Astrocyte of the cerebellum (primary cell): ENCODE measurements at regions not wholly inside any gene's neighbourhood (a gene's known extent, or its start where the extent isn't known, plus 50 kb on each side); places are given as distances from the start of the nearest gene placed in this dataset.
A peak's percentile ranks its signal among the peaks of the same experiment; 100 is the strongest.

Experiments used
- DNase-seq: peaks from one replicate; pipeline ENCODE4 v3.0.0-alpha.2; 2011; ENCODE audit warnings: low read depth
- H3K4me3 ChIP-seq: 2 replicates; pipeline ENCODE4 v1.5.1; 2011; ENCODE audit warnings: mild to moderate bottlenecking, low read depth, low read length, moderate library complexity
- CTCF ChIP-seq: IDR thresholded peaks from 2 replicates; pipeline ENCODE4 v1.5.1; 2012; ENCODE audit warnings: low read length, low read depth, moderate library complexity, mild to moderate bottlenecking; ENCODE audit errors: missing control alignments
- in situ Hi-C: cut with HindIII; loops from 2 replicates; pipeline ENCODE4 v1.10.0; 2017; ENCODE audit warnings: low sequenced_read_pairs

- no peak overlapping the region for H3K4me3 ChIP-seq
- no peak for DNase-seq
- no peak for TF ChIP-seq CTCF
- in situ Hi-C loops = loop anchor here (5.0 kb wide), 2 partner anchors 67 to 97 kb away; no protein-coding TSS in a partner anchor
Measured at GRCh38 chr2:238569507-238570195, 142.9 kb downstream of the ASB1 start.

- in situ Hi-C loops = no loop called here
- no peak overlapping the region for H3K4me3 ChIP-seq
- no peak for TF ChIP-seq CTCF
- DNase-seq = no peak
Measured at GRCh38 chr2:238570391-238570790, 143.7 kb downstream of the ASB1 start.

GRCh38 chr2:238570926-238571325 is 144.2 kb downstream of the ASB1 start:
- TF ChIP-seq CTCF = no peak
- DNase-seq = no peak
- in situ Hi-C loops = no loop called here
- H3K4me3 ChIP-seq = no peak overlapping the region

- DNase-seq = no peak
- no peak overlapping the region for H3K4me3 ChIP-seq
- in situ Hi-C loops = no loop called here
- TF ChIP-seq CTCF = no peak
Measured at GRCh38 chr2:238571661-238572372, 145.1 kb downstream of the ASB1 start.

- peak; percentile 45 for TF ChIP-seq CTCF
- no peak for DNase-seq
- in situ Hi-C loops = no loop called here
- H3K4me3 ChIP-seq = no peak overlapping the region
Measured at GRCh38 chr2:238573065-238573778, 146.5 kb downstream of the ASB1 start.

GRCh38 chr2:238573916-238574315 is 147.2 kb downstream of the ASB1 start:
- in situ Hi-C loops = no loop called here
- H3K4me3 ChIP-seq = no peak overlapping the region
- no peak for DNase-seq
- no peak for TF ChIP-seq CTCF
